Activated CD8-positive, alpha-beta memory T cell treated with anti-CD3 and anti-CD28 coated beads for 1 hour (primary cell): ENCODE measurements at regions not wholly inside any gene's neighbourhood (a gene's known extent, or its start where the extent isn't known, plus 50 kb on each side); places are given as distances from the start of the nearest gene placed in this dataset.

Experiments
- DNase-seq, 2 donors: peaks; one replicate each; pipeline ENCODE4 v3.0.0-alpha.2; 2020; ENCODE audit warnings: low read depth in 1 of 2; ENCODE audit errors: extremely low read depth in 1 of 2

DNA sequence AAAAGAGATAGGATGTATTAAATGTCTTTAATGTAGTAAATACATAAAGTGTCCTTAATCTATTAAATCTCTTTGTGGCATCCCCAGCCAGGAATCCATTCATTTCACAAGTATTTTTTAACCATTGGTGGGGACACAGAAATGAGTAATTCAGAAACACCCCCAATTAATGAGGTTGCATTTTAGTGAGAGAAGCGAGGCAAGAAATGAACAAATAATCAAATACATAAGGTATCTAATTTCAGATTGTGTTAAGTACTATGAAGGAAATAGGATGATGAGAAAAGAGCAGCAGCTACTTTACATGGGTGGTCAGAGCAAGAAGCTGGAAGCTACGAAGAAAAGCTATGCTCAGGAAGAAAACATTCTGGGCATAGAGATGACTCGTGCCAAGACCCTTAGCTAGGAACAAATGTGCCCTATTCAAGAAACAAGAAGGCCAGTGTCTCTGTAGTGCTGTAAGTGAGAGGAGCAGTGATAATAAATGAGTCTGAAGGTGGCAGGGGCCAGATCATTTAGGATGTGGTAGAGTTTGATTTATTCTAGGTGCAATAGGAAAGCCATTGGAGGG is 60.5 kb upstream of the IGF1 start:
- DNase-seq: no peak

DNA sequence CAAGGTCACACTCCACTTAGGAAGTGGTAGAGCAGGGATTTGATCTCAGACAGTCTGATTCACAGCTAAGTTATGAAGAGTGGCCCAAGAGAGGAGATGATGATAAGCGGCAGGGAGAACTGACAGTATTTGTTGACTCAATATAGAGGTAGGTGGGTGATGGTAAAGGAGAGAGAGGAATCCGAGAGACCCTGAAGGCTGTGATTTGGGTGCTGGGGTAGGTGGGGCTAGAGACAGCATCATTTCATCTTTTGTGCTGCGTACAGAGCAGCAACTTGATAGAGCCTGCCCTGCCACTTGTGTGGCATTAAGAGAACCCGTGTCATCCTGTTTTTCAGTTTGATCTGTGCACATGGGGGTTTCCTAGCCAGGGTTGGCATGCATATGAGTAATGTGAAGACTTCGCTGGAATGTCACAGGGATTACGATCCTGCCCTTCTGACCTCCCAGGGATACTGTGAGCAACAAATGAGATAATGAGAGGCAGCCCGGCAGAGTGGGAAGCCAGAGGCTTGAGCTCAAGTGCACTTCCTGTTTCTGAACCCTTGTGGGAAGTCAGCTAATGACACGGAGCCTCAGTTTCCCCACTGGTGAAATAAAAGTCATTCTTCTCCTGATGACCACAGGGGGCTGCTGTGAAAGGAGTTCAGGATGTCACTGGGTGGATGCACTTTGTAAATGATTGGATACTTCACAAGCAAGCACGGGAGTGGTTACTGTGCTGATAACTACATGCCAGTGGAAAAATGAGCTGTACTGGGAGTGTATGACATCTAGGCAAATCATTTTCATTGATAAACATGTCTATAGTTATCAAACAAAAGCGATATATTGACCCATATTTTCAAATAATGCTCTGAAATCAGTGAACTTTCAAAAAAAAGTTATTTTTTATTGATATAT is 59.5 kb upstream of the IGF1 start:
- DNase-seq: no peak

GRCh38 chr12:102535306-102535705 is 54.9 kb upstream of the IGF1 start:
- DNase-seq: no peak

- DNase-seq: no peak
These were observed 54.5 kb upstream of the IGF1 start for GRCh38 chr12:102534899-102535298.

GRCh38 chr12:102533483-102534215 is 53.3 kb upstream of the IGF1 start:
- DNase-seq: no peak
